ENCODE measurements at regions not wholly inside any gene's neighbourhood (a gene's known extent, or its start where the extent isn't known, plus 50 kb on each side); places are given as distances from the start of the nearest gene placed in this dataset.

- DNase-seq (ENCODE audit: low read depth): no peak
- Histone ChIP-seq H3K9me3 (ENCODE audit: control insufficient read depth, low read length) (peaks cover 18% of the 10 kb centered on the region), H3K4me3 (ENCODE audit: low read length) (no peak overlapping the region), H3K9ac (ENCODE audit: low read length) (no peak overlapping the region), H3K36me3 (ENCODE audit: control insufficient read depth, insufficient read depth, low read length, severe bottlenecking) (no peaks in the 10 kb centered on the region), H3K27me3 (replicated peaks; ENCODE audit: control insufficient read depth, insufficient read depth, low read length) (no peaks in the 10 kb centered on the region), H3K4me1 (ENCODE audit: control insufficient read depth, insufficient read depth, low read length) (peaks cover 15% of the 10 kb centered on the region)
These were observed 134.9 kb upstream of the THBS2 start for GRCh38 chr6:169388395-169389166.

GRCh38 chr6:169387809-169388383 is 134.2 kb upstream of the THBS2 start:
- peaks cover 15% of the 10 kb centered on the region for H3K4me1 ChIP-seq (ENCODE audit: control insufficient read depth, insufficient read depth, low read length)
- no peaks in the 10 kb centered on the region for H3K27me3 ChIP-seq (replicated peaks; ENCODE audit: control insufficient read depth, insufficient read depth, low read length)
- no peaks in the 10 kb centered on the region for H3K36me3 ChIP-seq (ENCODE audit: control insufficient read depth, insufficient read depth, low read length, severe bottlenecking)
- H3K4me3 ChIP-seq (ENCODE audit: low read length): no peak overlapping the region
- DNase-seq (ENCODE audit: low read depth): no peak
- H3K9ac ChIP-seq (ENCODE audit: low read length): no peak overlapping the region
- H3K9me3 ChIP-seq (ENCODE audit: control insufficient read depth, low read length): peaks cover 22% of the 10 kb centered on the region

GRCh38 chr6:169386411-169387057 is 132.9 kb upstream of the THBS2 start:
- DNase-seq (ENCODE audit: low read depth): peak; percentile 83
- no peaks in the 10 kb centered on the region for H3K36me3 ChIP-seq (ENCODE audit: control insufficient read depth, insufficient read depth, low read length, severe bottlenecking)
- H3K27me3 ChIP-seq (replicated peaks; ENCODE audit: control insufficient read depth, insufficient read depth, low read length): no peaks in the 10 kb centered on the region
- H3K9ac ChIP-seq (ENCODE audit: low read length): peak overlapping the region; percentile 72
- H3K4me3 ChIP-seq (ENCODE audit: low read length): peak overlapping the region; percentile 22
- peaks cover 15% of the 10 kb centered on the region for H3K4me1 ChIP-seq (ENCODE audit: control insufficient read depth, insufficient read depth, low read length)
- peaks cover 10% of the 10 kb centered on the region for H3K9me3 ChIP-seq (ENCODE audit: control insufficient read depth, low read length)

- DNase-seq (ENCODE audit: low read depth): no peak
- H3K4me3 ChIP-seq (ENCODE audit: low read length): no peak overlapping the region
- H3K4me1 ChIP-seq (ENCODE audit: control insufficient read depth, insufficient read depth, low read length): peaks cover 15% of the 10 kb centered on the region
These were observed 131.7 kb upstream of the THBS2 start for GRCh38 chr6:169385237-169385880.

GRCh38 chr6:169384291-169384690 is 130.6 kb upstream of the THBS2 start:
- Histone ChIP-seq H3K4me1 (ENCODE audit: control insufficient read depth, insufficient read depth, low read length) (peaks cover 15% of the 10 kb centered on the region), H3K27me3 (replicated peaks; ENCODE audit: control insufficient read depth, insufficient read depth, low read length) (no peaks in the 10 kb centered on the region), H3K36me3 (ENCODE audit: control insufficient read depth, insufficient read depth, low read length, severe bottlenecking) (no peaks in the 10 kb centered on the region), H3K9me3 (ENCODE audit: control insufficient read depth, low read length) (peaks cover 12% of the 10 kb centered on the region), H3K9ac (ENCODE audit: low read length) (no peak overlapping the region), H3K4me3 (ENCODE audit: low read length) (no peak overlapping the region)
- no peak for DNase-seq (ENCODE audit: low read depth)

More at GRCh38 chr6:169385237-169385880, 131.7 kb upstream of the THBS2 start:
- H3K9ac ChIP-seq (ENCODE audit: low read length): no peak overlapping the region
- peaks cover 5% of the 10 kb centered on the region for H3K9me3 ChIP-seq (ENCODE audit: control insufficient read depth, low read length)
- H3K36me3 ChIP-seq (ENCODE audit: control insufficient read depth, insufficient read depth, low read length, severe bottlenecking): no peaks in the 10 kb centered on the region
- no peaks in the 10 kb centered on the region for H3K27me3 ChIP-seq (replicated peaks; ENCODE audit: control insufficient read depth, insufficient read depth, low read length)

- Histone ChIP-seq H3K27me3 (replicated peaks; ENCODE audit: control insufficient read depth, insufficient read depth, low read length) (no peaks in the 10 kb centered on the region), H3K4me3 (ENCODE audit: low read length) (no peak overlapping the region), H3K9ac (ENCODE audit: low read length) (no peak overlapping the region), H3K9me3 (ENCODE audit: control insufficient read depth, low read length) (peaks cover 22% of the 10 kb centered on the region), H3K4me1 (ENCODE audit: control insufficient read depth, insufficient read depth, low read length) (peaks cover 15% of the 10 kb centered on the region), H3K36me3 (ENCODE audit: control insufficient read depth, insufficient read depth, low read length, severe bottlenecking) (no peaks in the 10 kb centered on the region)
- DNase-seq (ENCODE audit: low read depth): no peak
These were observed 129.6 kb upstream of the THBS2 start for GRCh38 chr6:169383265-169383664.

GRCh38 chr6:169382735-169383134 is 129.1 kb upstream of the THBS2 start:
- Histone ChIP-seq H3K4me3 (ENCODE audit: low read length) (no peak overlapping the region), H3K9ac (ENCODE audit: low read length) (no peak overlapping the region), H3K9me3 (ENCODE audit: control insufficient read depth, low read length) (peaks cover 28% of the 10 kb centered on the region), H3K36me3 (ENCODE audit: control insufficient read depth, insufficient read depth, low read length, severe bottlenecking) (no peaks in the 10 kb centered on the region), H3K27me3 (replicated peaks; ENCODE audit: control insufficient read depth, insufficient read depth, low read length) (no peaks in the 10 kb centered on the region), H3K4me1 (ENCODE audit: control insufficient read depth, insufficient read depth, low read length) (peaks cover 15% of the 10 kb centered on the region)
- DNase-seq (ENCODE audit: low read depth): no peak

- no peak overlapping the region for H3K4me3 ChIP-seq (ENCODE audit: low read length)
- H3K9me3 ChIP-seq (ENCODE audit: control insufficient read depth, low read length): peaks cover 32% of the 10 kb centered on the region
- no peak overlapping the region for H3K9ac ChIP-seq (ENCODE audit: low read length)
- DNase-seq (ENCODE audit: low read depth): no peak
- peaks cover 15% of the 10 kb centered on the region for H3K4me1 ChIP-seq (ENCODE audit: control insufficient read depth, insufficient read depth, low read length)
- H3K27me3 ChIP-seq (replicated peaks; ENCODE audit: control insufficient read depth, insufficient read depth, low read length): no peaks in the 10 kb centered on the region
- no peaks in the 10 kb centered on the region for H3K36me3 ChIP-seq (ENCODE audit: control insufficient read depth, insufficient read depth, low read length, severe bottlenecking)
These were observed 128.3 kb upstream of the THBS2 start for GRCh38 chr6:169381988-169382387.

- DNase-seq (ENCODE audit: low read depth): no peak
These were observed 126.8 kb upstream of the THBS2 start for GRCh38 chr6:169380493-169380892.

GRCh38 chr6:169379495-169380070 is 125.9 kb upstream of the THBS2 start:
- Histone ChIP-seq H3K9ac (ENCODE audit: low read length) (no peak overlapping the region), H3K36me3 (ENCODE audit: control insufficient read depth, insufficient read depth, low read length, severe bottlenecking) (no peaks in the 10 kb centered on the region), H3K4me1 (ENCODE audit: control insufficient read depth, insufficient read depth, low read length) (no peaks in the 10 kb centered on the region), H3K27me3 (replicated peaks; ENCODE audit: control insufficient read depth, insufficient read depth, low read length) (no peaks in the 10 kb centered on the region), H3K9me3 (ENCODE audit: control insufficient read depth, low read length) (peaks cover 53% of the 10 kb centered on the region), H3K4me3 (ENCODE audit: low read length) (no peak overlapping the region)
- no peak for DNase-seq (ENCODE audit: low read depth)

More at GRCh38 chr6:169380493-169380892, 126.8 kb upstream of the THBS2 start:
- no peaks in the 10 kb centered on the region for H3K27me3 ChIP-seq (replicated peaks; ENCODE audit: control insufficient read depth, insufficient read depth, low read length)
- H3K4me3 ChIP-seq (ENCODE audit: low read length): no peak overlapping the region
- H3K9ac ChIP-seq (ENCODE audit: low read length): no peak overlapping the region
- H3K36me3 ChIP-seq (ENCODE audit: control insufficient read depth, insufficient read depth, low read length, severe bottlenecking): no peaks in the 10 kb centered on the region
- peaks cover 44% of the 10 kb centered on the region for H3K9me3 ChIP-seq (ENCODE audit: control insufficient read depth, low read length)
- H3K4me1 ChIP-seq (ENCODE audit: control insufficient read depth, insufficient read depth, low read length): peaks cover under 1% of the 10 kb centered on the region

All from adipocyte (in vitro differentiated cells).